Progenitor cell of endocrine pancreas (in vitro differentiated cells): ENCODE measurements at regions not wholly inside any gene's neighbourhood (a gene's known extent, or its start where the extent isn't known, plus 50 kb on each side); places are given as distances from the start of the nearest gene placed in this dataset.
"Not testable (repeated sequence)": the region's sequence is repeated elsewhere in the genome, so short reads cannot be mapped to it uniquely, and the experiment has no call there.

Experiments used
- DNase-seq: peaks from one replicate; pipeline ENCODE4 v3.0.0; 2021; ENCODE audit warnings: low spot score; ENCODE audit not compliant: unreplicated experiment
- H3K27ac Mint-ChIP-seq: 2 replicates; pipeline ENCODE4 v1.8.0; 2021; ENCODE audit warnings: mild to moderate bottlenecking, moderate library complexity, mixed read lengths
- H3K27me3 Mint-ChIP-seq: 2 replicates; pipeline ENCODE4 v1.8.0; 2021; ENCODE audit warnings: mixed read lengths
- H3K36me3 Mint-ChIP-seq: 2 replicates; pipeline ENCODE4 v1.8.0; 2022; ENCODE audit warnings: mixed read lengths; ENCODE audit not compliant: insufficient read depth
- H3K4me1 Mint-ChIP-seq: 2 replicates; pipeline ENCODE4 v1.8.0; 2021; ENCODE audit warnings: low read depth, mixed read lengths
- H3K4me3 Mint-ChIP-seq: 2 replicates; pipeline ENCODE4 v1.8.0; 2021; ENCODE audit warnings: low read depth, mild to moderate bottlenecking, moderate library complexity, mixed read lengths
- H3K9me3 Mint-ChIP-seq: 2 replicates; pipeline ENCODE4 v1.8.0; 2021; ENCODE audit warnings: low read depth, mixed read lengths
- TF ChIP-seq, protein P1 (sequence below): fragments of 200-600 bp; sonication (generic); IDR thresholded peaks from one replicate; pipeline ENCODE4 v1.5.0; 2021; ENCODE audit warnings: antibody characterized with exemption, mild to moderate bottlenecking; ENCODE audit not compliant: unreplicated experiment

DNA sequence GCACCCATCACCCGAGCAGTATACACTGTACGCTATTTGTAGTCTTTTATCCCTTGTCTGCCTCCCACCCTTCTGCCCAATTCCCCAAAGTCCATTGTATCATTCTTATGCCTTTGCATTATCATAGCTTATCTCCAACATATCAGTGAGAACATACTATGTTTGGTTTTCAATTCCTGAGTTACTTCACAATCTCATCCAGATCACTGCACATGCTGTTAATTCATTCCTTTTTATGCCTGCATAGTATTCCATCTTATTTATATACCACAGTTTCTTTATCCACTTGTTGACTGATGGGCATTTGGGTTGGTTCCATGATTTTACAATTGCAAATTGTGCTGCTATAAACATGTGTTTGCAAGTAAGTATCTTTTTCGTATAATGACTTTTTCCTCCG is 564.7 kb upstream of the NECTIN3 start:
- H3K4me3 Mint-ChIP-seq, result no peak overlapping the region
- no peaks in the 10 kb centered on the region for H3K4me1 Mint-ChIP-seq
- DNase-seq, result no peak
- peaks cover 40% of the 10 kb centered on the region for H3K9me3 Mint-ChIP-seq
- H3K27me3 Mint-ChIP-seq, result no peaks in the 10 kb centered on the region
- peaks cover 2% of the 10 kb centered on the region for H3K36me3 Mint-ChIP-seq
- H3K27ac Mint-ChIP-seq, result no peak overlapping the region
- TF ChIP-seq, protein P1, sequence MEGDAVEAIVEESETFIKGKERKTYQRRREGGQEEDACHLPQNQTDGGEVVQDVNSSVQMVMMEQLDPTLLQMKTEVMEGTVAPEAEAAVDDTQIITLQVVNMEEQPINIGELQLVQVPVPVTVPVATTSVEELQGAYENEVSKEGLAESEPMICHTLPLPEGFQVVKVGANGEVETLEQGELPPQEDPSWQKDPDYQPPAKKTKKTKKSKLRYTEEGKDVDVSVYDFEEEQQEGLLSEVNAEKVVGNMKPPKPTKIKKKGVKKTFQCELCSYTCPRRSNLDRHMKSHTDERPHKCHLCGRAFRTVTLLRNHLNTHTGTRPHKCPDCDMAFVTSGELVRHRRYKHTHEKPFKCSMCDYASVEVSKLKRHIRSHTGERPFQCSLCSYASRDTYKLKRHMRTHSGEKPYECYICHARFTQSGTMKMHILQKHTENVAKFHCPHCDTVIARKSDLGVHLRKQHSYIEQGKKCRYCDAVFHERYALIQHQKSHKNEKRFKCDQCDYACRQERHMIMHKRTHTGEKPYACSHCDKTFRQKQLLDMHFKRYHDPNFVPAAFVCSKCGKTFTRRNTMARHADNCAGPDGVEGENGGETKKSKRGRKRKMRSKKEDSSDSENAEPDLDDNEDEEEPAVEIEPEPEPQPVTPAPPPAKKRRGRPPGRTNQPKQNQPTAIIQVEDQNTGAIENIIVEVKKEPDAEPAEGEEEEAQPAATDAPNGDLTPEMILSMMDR, result no peak

DNA sequence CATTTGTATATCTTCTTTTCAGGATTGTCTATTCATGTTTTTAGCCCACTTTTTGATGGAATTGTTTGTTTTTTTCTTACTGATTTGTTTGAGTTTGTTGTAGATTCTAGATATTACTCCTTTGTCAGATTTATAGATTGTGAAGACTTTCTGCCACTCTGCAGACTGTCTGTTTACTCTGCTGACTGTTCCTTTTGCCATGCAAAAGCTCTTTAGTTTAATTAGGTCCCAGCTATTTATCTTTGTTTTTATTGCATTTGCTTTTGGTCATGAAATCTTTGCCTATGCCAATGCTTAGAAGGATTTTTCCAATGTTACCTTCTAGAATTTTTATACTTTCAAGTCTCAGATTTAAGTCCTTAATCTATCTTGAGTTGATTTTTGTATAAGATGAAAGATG is 564.0 kb upstream of the NECTIN3 start:
- H3K4me3 Mint-ChIP-seq, DNase-seq, H3K36me3 Mint-ChIP-seq, H3K4me1 Mint-ChIP-seq, H3K27me3 Mint-ChIP-seq: not testable (repeated sequence)
- Mint-ChIP-seq H3K9me3 (peaks cover 40% of the 10 kb centered on the region), H3K27ac (peak overlapping the region; percentile 27)

DNA sequence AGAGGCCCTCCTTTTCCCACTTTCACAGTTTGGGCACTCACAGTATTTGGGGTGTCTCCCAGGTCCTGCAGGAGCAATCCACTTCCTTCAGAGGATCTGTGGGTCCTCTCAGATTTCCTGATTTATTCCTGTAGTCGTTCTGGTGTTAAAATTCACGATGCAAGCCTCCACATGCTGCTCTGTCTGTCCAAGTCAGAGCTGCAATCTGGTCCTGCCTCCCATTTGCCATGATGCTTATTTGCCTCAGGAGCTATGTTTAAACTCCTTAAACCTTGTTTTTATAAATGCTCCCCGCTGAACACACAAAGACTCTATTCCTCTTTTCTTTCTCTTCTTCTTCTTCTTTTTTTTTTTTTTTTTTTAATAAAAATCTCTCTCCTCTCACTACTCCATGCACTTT is 558.7 kb upstream of the NECTIN3 start:
- Mint-ChIP-seq H3K27ac (no peak overlapping the region), H3K9me3 (peaks cover 32% of the 10 kb centered on the region), H3K36me3 (peaks cover 2% of the 10 kb centered on the region), H3K27me3 (no peaks in the 10 kb centered on the region), H3K4me3 (no peak overlapping the region), H3K4me1 (no peaks in the 10 kb centered on the region)
- TF ChIP-seq, protein P1, result no peak
- no peak for DNase-seq

DNA sequence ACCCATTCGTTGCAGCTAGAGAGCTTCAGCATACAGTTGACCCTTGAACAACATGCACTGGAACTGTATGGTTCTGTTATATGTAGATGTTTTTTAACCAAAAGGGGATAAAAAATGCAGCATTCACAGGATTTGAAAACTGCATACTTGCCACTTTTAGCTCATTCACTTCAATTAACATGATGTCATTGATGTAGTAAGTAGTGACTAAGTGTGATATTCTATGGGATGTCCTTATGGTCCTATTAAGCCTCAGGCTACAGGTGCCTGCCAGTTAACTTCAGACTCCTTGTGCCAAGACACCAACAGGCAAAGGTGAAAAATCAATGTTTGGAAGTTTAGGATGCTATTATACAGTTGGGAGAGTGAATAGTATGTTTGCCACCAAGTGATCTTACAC is 553.6 kb upstream of the NECTIN3 start:
- DNase-seq, result no peak
- H3K36me3 Mint-ChIP-seq, result no peaks in the 10 kb centered on the region
- TF ChIP-seq, protein P1, result no peak
- H3K9me3 Mint-ChIP-seq, result peaks cover 5% of the 10 kb centered on the region
- H3K4me3 Mint-ChIP-seq, result no peak overlapping the region
- no peaks in the 10 kb centered on the region for H3K4me1 Mint-ChIP-seq
- H3K27me3 Mint-ChIP-seq, result no peaks in the 10 kb centered on the region
- H3K27ac Mint-ChIP-seq, result no peak overlapping the region

DNA sequence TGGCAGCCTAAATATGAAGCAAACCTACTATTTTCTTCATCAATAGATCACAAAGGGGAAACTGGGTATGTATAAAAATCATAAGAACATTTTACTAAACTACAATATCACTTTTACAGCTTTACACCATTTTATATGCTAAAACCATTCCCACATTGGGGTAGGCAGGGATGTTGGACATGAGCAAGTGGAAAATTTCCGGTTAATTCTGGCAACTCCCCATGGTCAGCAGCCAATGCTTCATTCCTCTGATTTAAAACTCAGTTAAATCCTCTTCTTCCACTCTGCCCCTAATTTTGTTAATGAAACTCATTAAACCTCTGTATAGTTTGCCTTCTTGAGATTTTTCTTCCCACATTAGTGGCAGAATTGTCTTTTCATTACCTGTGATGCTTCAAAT is 552.5 kb upstream of the NECTIN3 start:
- no peak for DNase-seq
- Mint-ChIP-seq H3K4me3 (no peak overlapping the region), H3K27me3 (no peaks in the 10 kb centered on the region), H3K4me1 (no peaks in the 10 kb centered on the region), H3K9me3 (peaks cover 8% of the 10 kb centered on the region), H3K36me3 (no peaks in the 10 kb centered on the region), H3K27ac (no peak overlapping the region)
- TF ChIP-seq, protein P1, result no peak

DNA sequence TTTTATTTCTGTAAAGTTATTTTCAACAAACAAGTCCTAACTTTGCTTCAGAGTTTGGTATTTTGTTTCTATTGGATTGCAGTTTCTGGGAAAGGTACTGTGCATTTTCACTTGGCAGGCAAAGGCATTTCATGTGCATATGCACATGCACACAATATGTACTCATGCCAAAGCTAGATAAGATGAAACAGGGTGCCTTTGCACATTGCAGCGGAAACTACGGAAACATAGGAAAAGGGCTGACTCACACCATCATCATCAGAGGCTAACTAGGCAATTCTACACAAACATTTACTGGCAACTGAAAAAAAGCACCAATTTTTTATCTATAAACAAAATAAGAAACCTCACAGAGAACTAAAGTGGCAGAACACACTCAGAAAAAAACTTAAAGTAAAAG is 550.6 kb upstream of the NECTIN3 start:
- TF ChIP-seq, protein P1, result no peak
- no peak overlapping the region for H3K27ac Mint-ChIP-seq
- H3K9me3 Mint-ChIP-seq, result peaks cover 6% of the 10 kb centered on the region
- H3K4me1 Mint-ChIP-seq, result no peaks in the 10 kb centered on the region
- no peak for DNase-seq
- H3K4me3 Mint-ChIP-seq, result no peak overlapping the region
- H3K36me3 Mint-ChIP-seq, result no peaks in the 10 kb centered on the region
- H3K27me3 Mint-ChIP-seq, result no peaks in the 10 kb centered on the region

DNA sequence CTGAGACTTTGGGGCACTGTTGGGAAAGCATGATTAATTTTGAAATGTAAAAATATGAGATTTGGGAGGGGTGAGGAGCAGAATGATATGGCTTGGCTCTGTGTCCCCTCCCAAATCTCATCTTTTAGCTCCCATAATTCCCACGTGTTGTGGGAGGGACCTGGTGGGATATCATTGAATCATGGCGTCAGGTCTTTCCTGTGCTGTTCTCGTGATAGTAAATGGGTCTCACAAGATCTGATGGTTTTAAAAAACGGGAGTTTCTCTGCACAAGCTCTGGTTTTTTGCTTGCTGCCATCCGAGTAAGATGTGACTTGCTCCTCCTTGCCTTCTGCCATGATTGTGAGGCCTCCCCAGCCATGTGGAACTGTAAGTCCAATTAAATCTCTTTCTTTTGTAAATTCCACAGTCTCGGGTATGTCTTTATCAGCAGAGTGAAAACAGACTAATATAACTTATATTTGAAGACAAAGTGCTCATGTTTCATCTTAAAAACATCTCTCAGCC is 546.0 kb upstream of the NECTIN3 start:
- not testable (repeated sequence) for H3K36me3 Mint-ChIP-seq, H3K4me1 Mint-ChIP-seq, H3K27ac Mint-ChIP-seq, H3K27me3 Mint-ChIP-seq, DNase-seq, H3K9me3 Mint-ChIP-seq, H3K4me3 Mint-ChIP-seq
